ENCODE measurements at regions not wholly inside any gene's neighbourhood (a gene's known extent, or its start where the extent isn't known, plus 50 kb on each side); places are given as distances from the start of the nearest gene placed in this dataset.
"Not testable (repeated sequence)": the region's sequence is repeated elsewhere in the genome, so short reads cannot be mapped to it uniquely, and the experiment has no call there.

GRCh38 chr12:14216405-14217294 is 148.8 kb upstream of the ATF7IP start:
- peaks cover 0 to 6% (median 0%) of the 10 kb centered on the region in 12 donors for H3K4me1 ChIP-seq
- ATAC-seq (no peak), DNase-seq (no peak)
- peak overlapping the region in 8 of 12 donors; percentile 4 to 39 (median 15) for H3K4me3 ChIP-seq
- WGBS, 4 donors, result 82 to 84% (median 83%) methylated on average over 12 of the region's 12 CpGs
- intact Hi-C loops (cut with DNase I), result no loop called here
- H3K27ac ChIP-seq, result peak overlapping the region in 1 of 12 donors; percentile 28
- TF ChIP-seq POLR2A (IDR thresholded peaks at IDR 0.05) (no peak), CTCF (IDR thresholded peaks at IDR 0.05) (no peak)
- H3K27me3 ChIP-seq, result no peaks in the 10 kb centered on the region
- H3K36me3 ChIP-seq, result no peaks in the 10 kb centered on the region
- H3K9me3 ChIP-seq, result peaks cover 0 to 11% (median 0%) of the 10 kb centered on the region in 12 donors

DNA sequence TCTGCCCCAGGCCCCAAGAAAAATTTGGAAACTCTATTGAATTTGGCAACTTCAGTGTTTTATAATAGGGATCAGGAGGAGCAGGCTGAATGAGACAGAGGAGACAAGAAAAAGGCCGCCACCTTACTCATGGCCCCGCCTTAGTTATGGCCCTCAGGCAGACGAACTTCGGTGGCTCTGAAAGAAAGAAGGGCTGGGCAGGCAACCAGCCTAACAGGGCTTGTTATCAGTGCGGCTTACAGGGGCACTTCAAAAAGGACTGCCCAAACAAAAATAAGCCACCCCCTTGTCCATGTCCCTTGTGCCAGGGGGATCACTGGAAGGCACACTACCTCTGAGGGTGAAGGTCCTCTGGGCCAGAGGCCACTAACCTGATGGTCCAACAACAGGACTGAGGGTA is 146.3 kb upstream of the ATF7IP start:
- DNase-seq, result no peak
- H3K27me3 ChIP-seq, result no peaks in the 10 kb centered on the region
- H3K4me1 ChIP-seq, result peaks cover 0 to 6% (median 0%) of the 10 kb centered on the region in 12 donors
- no peak for ATAC-seq
- TF ChIP-seq POLR2A (IDR thresholded peaks at IDR 0.05), result no peak
- TF ChIP-seq CTCF (IDR thresholded peaks at IDR 0.05), result no peak
- H3K4me3 ChIP-seq, result no peak overlapping the region
- WGBS, 4 donors, result 90 to 94% (median 93%) methylated on average over 5 of the region's 5 CpGs
- intact Hi-C loops (cut with DNase I), result no loop called here
- H3K36me3 ChIP-seq, result no peaks in the 10 kb centered on the region
- H3K9me3 ChIP-seq, result peaks cover 0 to 11% (median 0%) of the 10 kb centered on the region in 12 donors
- no peak overlapping the region for H3K27ac ChIP-seq

GRCh38 chr12:14219670-14220069 is 145.8 kb upstream of the ATF7IP start:
- H3K4me1 ChIP-seq; H3K4me3 ChIP-seq; H3K27ac ChIP-seq; intact Hi-C loops (cut with DNase I); DNase-seq; H3K27me3 ChIP-seq; H3K36me3 ChIP-seq; ATAC-seq: not testable (repeated sequence)
- WGBS, 4 donors, result 80 to 86% (median 81%) methylated on average over 2 of the region's 2 CpGs
- peaks cover 0 to 11% (median 0%) of the 10 kb centered on the region in 12 donors for H3K9me3 ChIP-seq

- Histone ChIP-seq H3K4me3 (no peak overlapping the region), H3K27ac (no peak overlapping the region), H3K9me3 (peaks cover 0 to 13% (median 3%) of the 10 kb centered on the region in 12 donors), H3K27me3 (no peaks in the 10 kb centered on the region), H3K4me1 (no peaks in the 10 kb centered on the region), H3K36me3 (no peaks in the 10 kb centered on the region)
- 91 to 95% (median 93%) methylated on average over 4 of the region's 4 CpGs for WGBS, 4 donors
- ATAC-seq (no peak), DNase-seq (no peak)
- intact Hi-C loops (cut with DNase I), result no loop called here
- TF ChIP-seq POLR2A (IDR thresholded peaks at IDR 0.05) (no peak), CTCF (IDR thresholded peaks at IDR 0.05) (no peak)
These were observed 140.4 kb upstream of the ATF7IP start for GRCh38 chr12:14225064-14225463.

DNA sequence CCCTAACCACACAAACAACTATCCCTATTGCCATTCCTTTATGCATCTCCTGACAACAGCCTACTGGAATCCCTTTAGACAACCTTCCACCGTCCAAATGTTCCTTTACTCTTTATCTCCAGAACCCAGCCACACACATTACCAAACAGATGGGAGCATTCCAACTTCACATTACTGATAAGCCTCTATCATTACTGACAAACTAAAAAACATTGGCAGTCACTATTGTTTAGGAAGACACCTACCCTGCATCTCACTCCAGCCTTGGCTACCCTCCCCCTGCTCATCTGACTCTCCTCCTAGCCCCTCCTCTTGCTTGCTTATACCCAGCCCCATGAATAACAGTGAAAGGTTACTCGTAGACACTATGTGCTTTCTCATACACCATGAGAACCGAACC is 130.3 kb upstream of the ATF7IP start:
- H3K27me3 ChIP-seq, ATAC-seq, H3K4me3 ChIP-seq, DNase-seq, H3K27ac ChIP-seq, H3K36me3 ChIP-seq: not testable (repeated sequence)
- peaks cover 0 to 18% (median 12%) of the 10 kb centered on the region in 12 donors for H3K9me3 ChIP-seq
- H3K4me1 ChIP-seq, result peaks cover 0 to 17% (median 0%) of the 10 kb centered on the region in 12 donors
- intact Hi-C loops (cut with DNase I), result loop anchor here (5.0 to 10.0 kb wide), 10 partner anchors 132 to 757 kb away; partner anchors contain the start of gene ATF7IP (in 3 of the 10)
- WGBS, 4 donors, result 27 to 62% (median 57%) methylated on average over 3 of the region's 3 CpGs

DNA sequence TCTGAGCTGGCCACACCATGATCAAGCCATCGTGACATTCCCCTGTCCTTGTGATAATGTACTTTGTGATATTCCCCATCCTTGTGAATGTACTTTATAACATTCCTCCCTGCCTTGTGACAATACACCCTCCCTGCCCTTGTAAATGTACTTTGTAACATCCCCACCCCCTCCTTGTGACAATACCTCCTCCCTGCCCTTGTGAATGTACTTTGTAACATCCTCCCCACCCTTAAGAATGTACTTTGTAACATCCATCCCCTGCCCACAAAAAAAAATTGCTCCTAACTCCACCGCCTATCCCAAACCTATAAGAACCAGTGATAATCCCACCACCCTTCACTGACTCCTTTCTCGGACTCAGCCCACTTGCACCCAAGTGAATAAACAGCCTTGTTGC is 128.8 kb upstream of the ATF7IP start:
- 89 to 92% (median 91%) methylated on average over 3 of the region's 3 CpGs for WGBS, 4 donors
- H3K27ac ChIP-seq, H3K4me3 ChIP-seq, H3K9me3 ChIP-seq, ATAC-seq, DNase-seq, H3K27me3 ChIP-seq, H3K36me3 ChIP-seq: not testable (repeated sequence)
- intact Hi-C loops (cut with DNase I), result loop anchor here (2.0 to 10.0 kb wide), 11 partner anchors 131 to 756 kb away; partner anchors contain the start of gene ATF7IP (in 3 of the 10)
- peaks cover 0 to 19% (median 0%) of the 10 kb centered on the region in 12 donors for H3K4me1 ChIP-seq

All from heart left ventricle (tissue), 16 donors.